22Rv1 (cell line): ENCODE measurements at regions not wholly inside any gene's neighbourhood (a gene's known extent, or its start where the extent isn't known, plus 50 kb on each side); places are given as distances from the start of the nearest gene placed in this dataset.
"Not testable (repeated sequence)": the region's sequence is repeated elsewhere in the genome, so short reads cannot be mapped to it uniquely, and the experiment has no call there.

Source experiments
- H3K27ac ChIP-seq: fragments of 450-650 bp; 2 replicates; pipeline ENCODE4 v1.5.1; 2017
- ZFX ChIP-seq: fragments of 450-650 bp; IDR thresholded peaks from 2 replicates; pipeline ENCODE4 v1.6.1; 2017; ENCODE audit warnings: antibody characterized with exemption, borderline replicate concordance
- TF ChIP-seq, protein P1 (sequence below): fragments of 450-650 bp; IDR thresholded peaks from 2 replicates; pipeline ENCODE4 v1.5.1; 2017; ENCODE audit warnings: mild to moderate bottlenecking

DNA sequence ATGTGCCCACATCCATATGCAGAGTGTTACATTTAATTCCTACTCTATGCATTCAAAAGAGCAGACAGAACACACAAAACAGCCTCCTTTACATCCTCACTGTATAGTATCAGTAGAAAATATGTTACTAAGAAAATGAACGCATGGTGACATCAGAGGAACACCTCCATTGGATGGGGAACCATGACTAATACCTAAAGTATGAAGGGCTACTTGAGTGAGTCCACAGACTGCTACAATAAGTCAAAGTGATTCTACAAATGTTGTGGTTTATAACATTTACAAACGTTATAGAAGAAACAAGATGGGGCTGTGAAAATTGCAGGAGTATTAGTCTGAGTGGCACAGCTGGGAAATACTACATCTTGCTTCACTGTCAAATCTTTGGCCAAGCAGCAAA is 1830.9 kb upstream of the PIK3C3 start:
- no peak for TF ChIP-seq ZFX
- TF ChIP-seq, protein P1, sequence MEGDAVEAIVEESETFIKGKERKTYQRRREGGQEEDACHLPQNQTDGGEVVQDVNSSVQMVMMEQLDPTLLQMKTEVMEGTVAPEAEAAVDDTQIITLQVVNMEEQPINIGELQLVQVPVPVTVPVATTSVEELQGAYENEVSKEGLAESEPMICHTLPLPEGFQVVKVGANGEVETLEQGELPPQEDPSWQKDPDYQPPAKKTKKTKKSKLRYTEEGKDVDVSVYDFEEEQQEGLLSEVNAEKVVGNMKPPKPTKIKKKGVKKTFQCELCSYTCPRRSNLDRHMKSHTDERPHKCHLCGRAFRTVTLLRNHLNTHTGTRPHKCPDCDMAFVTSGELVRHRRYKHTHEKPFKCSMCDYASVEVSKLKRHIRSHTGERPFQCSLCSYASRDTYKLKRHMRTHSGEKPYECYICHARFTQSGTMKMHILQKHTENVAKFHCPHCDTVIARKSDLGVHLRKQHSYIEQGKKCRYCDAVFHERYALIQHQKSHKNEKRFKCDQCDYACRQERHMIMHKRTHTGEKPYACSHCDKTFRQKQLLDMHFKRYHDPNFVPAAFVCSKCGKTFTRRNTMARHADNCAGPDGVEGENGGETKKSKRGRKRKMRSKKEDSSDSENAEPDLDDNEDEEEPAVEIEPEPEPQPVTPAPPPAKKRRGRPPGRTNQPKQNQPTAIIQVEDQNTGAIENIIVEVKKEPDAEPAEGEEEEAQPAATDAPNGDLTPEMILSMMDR: no peak
- no peak overlapping the region for H3K27ac ChIP-seq

DNA sequence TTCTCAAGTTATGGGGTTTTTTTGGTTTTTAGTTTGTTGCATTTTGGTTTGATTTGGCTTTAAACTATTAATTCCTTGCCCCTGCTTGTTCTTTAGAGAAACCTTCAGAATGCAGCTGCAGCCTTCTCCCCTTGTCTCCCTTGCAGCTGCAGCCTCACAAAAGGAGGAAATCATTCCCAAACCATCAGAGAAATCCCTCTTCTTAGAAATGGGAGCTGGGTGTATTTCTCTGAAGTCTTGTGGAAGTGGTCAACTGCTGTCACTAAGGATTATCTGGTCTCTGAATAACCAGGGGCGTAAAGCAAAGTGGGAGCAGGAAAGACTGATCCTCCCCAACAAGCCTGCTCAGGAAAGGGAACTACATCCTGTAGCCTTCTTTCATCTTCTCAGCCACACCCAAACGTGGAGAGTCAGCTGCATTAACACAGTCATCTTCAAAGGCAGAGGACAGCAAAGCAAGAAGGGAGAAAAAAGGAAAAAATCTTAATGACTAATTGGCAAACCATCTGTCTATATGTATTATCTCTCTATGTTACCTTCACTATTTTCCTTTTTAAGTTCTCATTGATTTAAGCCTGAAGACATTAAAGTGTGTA is 1834.1 kb upstream of the PIK3C3 start:
- TF ChIP-seq, protein P1: no peak
- TF ChIP-seq ZFX: no peak

DNA sequence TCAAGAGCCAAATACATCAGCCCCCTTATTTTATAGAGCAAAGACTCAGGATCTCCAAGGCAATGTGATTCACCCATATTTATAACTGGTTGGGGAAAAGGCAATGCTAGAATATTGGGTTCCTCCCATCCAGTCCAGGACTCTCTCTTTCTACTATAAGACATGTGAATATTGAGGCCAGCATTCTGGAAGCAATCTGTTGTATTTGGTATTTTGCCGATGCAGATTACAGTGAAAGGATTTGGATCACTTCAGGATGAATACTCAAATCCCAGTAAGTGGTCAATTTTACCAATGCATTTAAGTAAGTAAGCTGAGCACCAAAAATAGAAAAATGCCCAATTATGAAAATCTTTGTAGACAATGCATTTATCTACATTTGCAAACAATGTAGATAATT is 1834.7 kb upstream of the PIK3C3 start:
- no peak overlapping the region for H3K27ac ChIP-seq
- no peak for TF ChIP-seq ZFX
- TF ChIP-seq, protein P1: no peak

More for the DNA sequence above, 1834.1 kb upstream of the PIK3C3 start:
- no peak overlapping the region for H3K27ac ChIP-seq

DNA sequence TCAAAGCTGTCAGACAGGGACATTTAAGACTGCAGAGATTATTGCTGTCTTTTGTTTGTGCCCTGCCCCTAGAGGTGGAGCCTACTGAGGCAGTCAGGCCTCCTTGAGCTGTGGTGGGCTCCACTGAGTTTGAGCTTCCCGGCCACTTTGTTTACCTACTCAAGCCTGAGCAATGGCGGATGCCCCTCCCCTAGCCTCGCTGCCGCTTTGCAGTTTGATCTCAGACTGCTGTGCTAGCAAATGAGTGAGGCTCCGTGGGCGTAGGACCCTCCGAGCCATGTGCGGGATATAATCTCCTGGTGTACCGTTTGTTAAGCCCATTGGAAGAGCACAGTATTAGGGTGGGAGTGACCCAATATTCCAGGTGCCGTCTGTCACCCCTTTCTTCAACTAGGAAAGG is 1835.5 kb upstream of the PIK3C3 start:
- H3K27ac ChIP-seq: not testable (repeated sequence)

DNA sequence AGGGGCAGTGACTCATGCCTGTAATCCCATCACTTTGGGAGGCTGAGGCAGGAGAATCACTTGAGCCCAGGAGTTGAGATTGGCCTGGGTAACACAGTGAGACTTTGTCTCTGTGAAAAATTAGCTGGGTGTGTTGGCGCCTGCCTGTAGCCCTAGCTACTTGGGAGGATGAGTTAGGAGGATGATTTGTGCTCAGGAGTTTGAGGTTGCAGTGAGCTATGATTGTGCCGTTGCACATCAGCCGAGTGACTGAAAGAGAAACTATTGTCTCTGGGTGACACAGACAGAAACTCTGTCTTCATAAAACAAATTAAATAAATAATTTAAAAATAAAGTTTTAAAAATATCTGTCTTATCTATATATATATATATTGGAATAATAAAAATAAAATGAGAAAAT is 1844.6 kb upstream of the PIK3C3 start:
- no peak overlapping the region for H3K27ac ChIP-seq
- TF ChIP-seq, protein P1: no peak
- TF ChIP-seq ZFX: no peak

DNA sequence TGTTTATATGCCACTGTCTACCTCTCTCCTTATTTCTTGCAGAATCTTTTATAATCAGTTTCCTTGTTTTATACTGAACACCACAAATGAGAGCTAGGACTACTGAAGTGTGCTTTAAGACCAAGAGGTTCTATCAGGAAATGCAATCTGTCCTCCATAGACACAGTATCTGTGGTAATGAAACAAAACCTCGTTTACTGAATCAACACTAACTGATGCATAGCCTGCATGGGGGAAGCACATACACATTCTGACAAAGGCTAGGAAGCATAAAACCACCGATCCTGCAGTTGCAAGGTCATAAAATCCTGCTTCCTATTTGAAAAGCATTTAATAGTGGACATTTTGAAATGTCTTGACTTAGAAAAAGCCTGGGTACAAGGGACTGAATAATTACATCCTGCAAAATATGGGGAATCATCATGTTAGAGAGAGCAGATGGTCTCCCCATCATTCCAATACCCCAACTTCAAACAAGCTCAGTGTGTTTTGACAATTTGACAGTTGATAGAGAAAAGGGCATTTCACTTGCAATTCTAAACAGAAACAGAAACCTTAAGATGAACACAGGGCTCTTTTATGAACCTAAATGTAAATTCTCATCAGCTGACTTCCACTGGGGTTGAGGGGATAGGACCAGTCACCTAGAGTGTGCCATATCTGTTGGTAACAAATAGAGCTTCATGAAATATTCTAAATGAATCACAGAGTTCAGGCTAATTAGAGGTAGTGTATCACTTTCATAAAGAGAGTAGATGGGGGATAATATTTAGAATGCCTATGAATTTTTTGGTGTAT is 1845.6 kb upstream of the PIK3C3 start:
- no peak for TF ChIP-seq ZFX
- TF ChIP-seq, protein P1: no peak
- no peak overlapping the region for H3K27ac ChIP-seq

DNA sequence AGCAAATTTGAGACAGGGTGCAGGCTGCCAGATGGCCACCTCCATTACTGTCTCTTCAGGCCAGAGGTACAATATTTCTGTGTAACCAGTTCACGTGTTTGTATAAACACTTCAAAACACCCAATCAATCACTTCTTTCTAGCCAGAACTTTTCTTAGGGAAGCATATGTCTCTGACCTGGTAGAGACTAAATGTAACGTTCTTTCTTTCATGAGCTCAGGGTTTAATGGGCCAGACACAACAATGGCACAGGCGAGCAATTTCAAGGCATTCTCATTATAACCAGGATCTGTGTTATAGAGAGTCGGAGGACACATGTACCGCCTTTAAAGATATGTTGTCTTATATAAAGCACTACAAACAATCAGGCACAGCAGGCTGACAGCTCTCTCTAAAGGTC is 1846.4 kb upstream of the PIK3C3 start:
- TF ChIP-seq, protein P1: no peak
- TF ChIP-seq ZFX: no peak
- H3K27ac ChIP-seq: no peak overlapping the region
